BE2C (cell line): ENCODE measurements at regions not wholly inside any gene's neighbourhood (a gene's known extent, or its start where the extent isn't known, plus 50 kb on each side); places are given as distances from the start of the nearest gene placed in this dataset.
"Not testable (repeated sequence)": the region's sequence is repeated elsewhere in the genome, so short reads cannot be mapped to it uniquely, and the experiment has no call there.

ENCODE experiments used
- DNase-seq: peaks from one replicate; pipeline ENCODE4 v3.0.0-alpha.2; 2020
- H3K27me3 ChIP-seq: fragments of 250-450 bp; sonication (Bioruptor Pico); 2 replicates; pipeline ENCODE4 v1.5.1; 2020; ENCODE audit warnings: mild to moderate bottlenecking
- H3K36me3 ChIP-seq: fragments of 250-450 bp; sonication (Bioruptor Pico); 2 replicates; pipeline ENCODE4 v1.5.1; 2020; ENCODE audit warnings: mild to moderate bottlenecking
- H3K4me1 ChIP-seq: fragments of 250-450 bp; sonication (Bioruptor Pico); 2 replicates; pipeline ENCODE4 v1.5.1; 2020
- H3K4me3 ChIP-seq: 2 replicates; pipeline ENCODE4 v1.5.1; 2011; ENCODE audit warnings: low read depth, low read length
- H3K9me3 ChIP-seq: fragments of 250-450 bp; sonication (Bioruptor Pico); 2 replicates; pipeline ENCODE4 v1.5.1; 2020
- TF ChIP-seq, protein P1 (sequence below): IDR thresholded peaks from 2 replicates; pipeline ENCODE4 v1.5.1; 2012; ENCODE audit warnings: mild to moderate bottlenecking, low read depth, low read length

DNA sequence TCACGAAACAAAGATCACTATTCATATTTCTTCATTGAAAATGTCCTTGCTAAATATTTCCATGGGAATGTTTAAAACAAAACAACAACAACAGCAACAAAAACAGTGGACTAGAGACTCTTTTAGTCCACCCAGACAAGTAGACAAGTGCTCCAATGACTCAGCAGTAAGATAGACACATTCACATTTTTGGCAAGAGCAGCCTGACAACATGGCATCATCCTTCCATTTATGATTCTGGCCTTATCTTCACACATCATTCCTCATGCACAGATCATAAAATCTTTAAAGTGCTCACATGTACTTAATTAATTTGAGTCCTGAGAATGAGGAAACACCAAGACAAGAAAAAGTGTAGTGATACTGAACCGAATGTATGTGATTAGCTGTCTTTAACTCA, 132.6 kb upstream of the PDE4D start:
- TF ChIP-seq, protein P1, sequence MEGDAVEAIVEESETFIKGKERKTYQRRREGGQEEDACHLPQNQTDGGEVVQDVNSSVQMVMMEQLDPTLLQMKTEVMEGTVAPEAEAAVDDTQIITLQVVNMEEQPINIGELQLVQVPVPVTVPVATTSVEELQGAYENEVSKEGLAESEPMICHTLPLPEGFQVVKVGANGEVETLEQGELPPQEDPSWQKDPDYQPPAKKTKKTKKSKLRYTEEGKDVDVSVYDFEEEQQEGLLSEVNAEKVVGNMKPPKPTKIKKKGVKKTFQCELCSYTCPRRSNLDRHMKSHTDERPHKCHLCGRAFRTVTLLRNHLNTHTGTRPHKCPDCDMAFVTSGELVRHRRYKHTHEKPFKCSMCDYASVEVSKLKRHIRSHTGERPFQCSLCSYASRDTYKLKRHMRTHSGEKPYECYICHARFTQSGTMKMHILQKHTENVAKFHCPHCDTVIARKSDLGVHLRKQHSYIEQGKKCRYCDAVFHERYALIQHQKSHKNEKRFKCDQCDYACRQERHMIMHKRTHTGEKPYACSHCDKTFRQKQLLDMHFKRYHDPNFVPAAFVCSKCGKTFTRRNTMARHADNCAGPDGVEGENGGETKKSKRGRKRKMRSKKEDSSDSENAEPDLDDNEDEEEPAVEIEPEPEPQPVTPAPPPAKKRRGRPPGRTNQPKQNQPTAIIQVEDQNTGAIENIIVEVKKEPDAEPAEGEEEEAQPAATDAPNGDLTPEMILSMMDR: no peak
- no peaks in the 10 kb centered on the region for H3K36me3 ChIP-seq
- H3K4me1 ChIP-seq: no peaks in the 10 kb centered on the region
- DNase-seq: no peak
- H3K27me3 ChIP-seq: no peaks in the 10 kb centered on the region
- H3K9me3 ChIP-seq: no peaks in the 10 kb centered on the region
- no peak overlapping the region for H3K4me3 ChIP-seq

- Histone ChIP-seq H3K36me3 (no peaks in the 10 kb centered on the region), H3K9me3 (no peaks in the 10 kb centered on the region), H3K4me3 (no peak overlapping the region), H3K4me1 (no peaks in the 10 kb centered on the region), H3K27me3 (no peaks in the 10 kb centered on the region)
- TF ChIP-seq, protein P1: no peak
- no peak for DNase-seq
Observed at GRCh38 chr5:60024104-60024503, 130.6 kb upstream of the PDE4D start.

- Histone ChIP-seq H3K4me1 (no peaks in the 10 kb centered on the region), H3K36me3 (no peaks in the 10 kb centered on the region), H3K9me3 (no peaks in the 10 kb centered on the region), H3K27me3 (no peaks in the 10 kb centered on the region), H3K4me3 (no peak overlapping the region)
- TF ChIP-seq, protein P1: no peak
- DNase-seq: no peak
Observed at GRCh38 chr5:60023255-60023654, 129.7 kb upstream of the PDE4D start.

GRCh38 chr5:60020457-60020856, 126.9 kb upstream of the PDE4D start:
- TF ChIP-seq, protein P1: no peak
- Histone ChIP-seq H3K4me3 (no peak overlapping the region), H3K27me3 (no peaks in the 10 kb centered on the region), H3K9me3 (no peaks in the 10 kb centered on the region), H3K4me1 (no peaks in the 10 kb centered on the region), H3K36me3 (no peaks in the 10 kb centered on the region)
- DNase-seq: no peak

DNA sequence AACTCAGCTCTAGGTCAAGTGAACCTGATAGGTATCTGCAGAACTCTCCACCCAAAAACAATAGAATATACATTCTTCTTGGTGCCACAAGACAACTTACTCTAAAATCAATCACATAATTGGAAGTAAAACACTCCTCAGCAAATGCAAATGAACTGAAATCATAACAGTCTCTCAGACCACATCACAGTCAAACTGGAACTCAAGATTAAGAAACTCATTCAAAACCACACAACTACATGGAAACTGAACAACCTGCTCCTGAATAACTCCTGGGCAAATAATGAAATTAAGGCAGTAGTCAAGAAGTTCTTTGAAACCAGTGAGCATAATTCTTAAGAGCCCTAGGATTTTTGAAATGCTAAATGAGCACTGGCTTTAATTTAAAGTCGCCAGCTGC, 125.4 kb upstream of the PDE4D start:
- not testable (repeated sequence) for H3K4me3 ChIP-seq, H3K4me1 ChIP-seq, H3K9me3 ChIP-seq, DNase-seq, H3K27me3 ChIP-seq, H3K36me3 ChIP-seq

- no peak for DNase-seq
- TF ChIP-seq, protein P1: no peak
- no peaks in the 10 kb centered on the region for H3K9me3 ChIP-seq
- H3K4me3 ChIP-seq: no peak overlapping the region
- H3K36me3 ChIP-seq: no peaks in the 10 kb centered on the region
- H3K4me1 ChIP-seq: no peaks in the 10 kb centered on the region
- no peaks in the 10 kb centered on the region for H3K27me3 ChIP-seq
Observed at GRCh38 chr5:60018091-60018490, 124.6 kb upstream of the PDE4D start.

DNA sequence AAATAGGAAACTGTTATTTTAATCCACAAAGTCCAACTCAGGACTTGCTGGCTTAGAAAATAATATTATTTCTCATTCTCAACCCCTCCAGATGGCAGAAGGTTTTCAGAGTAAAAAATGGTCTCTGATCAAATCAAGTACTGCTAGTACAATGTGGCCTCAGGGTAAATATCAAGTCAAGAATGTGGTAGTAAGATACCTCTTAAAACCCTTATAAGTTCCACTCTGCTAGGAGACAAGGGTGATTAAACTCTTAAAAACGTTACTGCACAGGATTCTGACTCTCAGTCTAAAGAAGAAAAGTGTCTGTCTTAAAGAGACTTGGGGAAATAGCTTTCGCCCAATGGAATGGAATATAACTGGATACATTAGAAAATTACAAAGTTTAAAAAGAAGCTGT, 120.8 kb upstream of the PDE4D start:
- H3K27me3 ChIP-seq: no peaks in the 10 kb centered on the region
- TF ChIP-seq, protein P1: no peak
- H3K4me3 ChIP-seq: no peak overlapping the region
- H3K4me1 ChIP-seq: no peaks in the 10 kb centered on the region
- no peaks in the 10 kb centered on the region for H3K9me3 ChIP-seq
- DNase-seq: no peak
- H3K36me3 ChIP-seq: no peaks in the 10 kb centered on the region
